HG03095 (cell line): ENCODE measurements at regions not wholly inside any gene's neighbourhood (a gene's known extent, or its start where the extent isn't known, plus 50 kb on each side); places are given as distances from the start of the nearest gene placed in this dataset.

Experiments used
- ATAC-seq: cut with Tn5 transposase; IDR thresholded peaks from one replicate; pipeline ENCODE4 v1.9.1; 2021; ENCODE audit warnings: moderate library complexity; ENCODE audit not compliant: unreplicated experiment

DNA sequence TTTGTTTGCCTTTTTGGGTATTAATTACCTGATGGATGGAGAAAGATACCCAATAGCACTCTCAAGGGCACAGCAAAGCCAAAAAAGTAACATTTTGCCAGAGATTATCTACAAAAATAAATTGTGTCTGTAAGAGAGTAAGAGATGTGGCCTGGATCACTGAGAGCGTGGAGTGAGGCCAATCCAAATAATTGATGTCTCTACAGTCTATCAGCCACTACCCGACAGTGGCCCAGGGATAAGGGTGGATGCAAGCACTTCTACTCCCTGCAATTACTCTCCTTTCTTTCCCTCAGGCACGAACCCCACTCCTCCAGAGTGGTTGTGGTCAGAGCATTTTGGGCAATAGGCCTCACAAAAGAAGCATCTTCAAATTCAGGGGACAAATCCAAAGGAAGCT, 92.3 kb upstream of the ZC3H12C start:
- no peak for ATAC-seq

GRCh38 chr11:110003426-110003825, 89.8 kb upstream of the ZC3H12C start:
- no peak for ATAC-seq

DNA sequence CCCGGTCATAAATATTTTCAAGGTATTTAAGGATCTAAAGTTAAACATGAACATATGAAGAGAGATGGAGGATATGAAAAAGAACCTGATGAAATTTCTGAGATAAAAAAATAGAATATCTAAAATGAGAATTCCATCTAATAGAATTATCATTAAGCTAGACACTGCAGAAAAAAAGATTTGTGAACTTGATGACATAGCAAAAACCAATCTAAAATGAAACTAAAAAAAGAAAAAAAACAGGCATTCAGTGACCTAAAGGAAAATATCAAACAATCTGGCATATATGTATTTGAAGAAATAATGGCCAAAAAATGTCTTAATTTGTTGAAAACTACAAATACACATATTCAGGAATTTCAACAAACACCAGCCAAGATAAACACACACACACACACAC, 81.6 kb upstream of the ZC3H12C start:
- ATAC-seq, result no peak

- no peak for ATAC-seq
Observed at GRCh38 chr11:110015695-110016094, 77.5 kb upstream of the ZC3H12C start.

- ATAC-seq, result no peak
Observed at GRCh38 chr11:110019675-110020074, 73.5 kb upstream of the ZC3H12C start.

DNA sequence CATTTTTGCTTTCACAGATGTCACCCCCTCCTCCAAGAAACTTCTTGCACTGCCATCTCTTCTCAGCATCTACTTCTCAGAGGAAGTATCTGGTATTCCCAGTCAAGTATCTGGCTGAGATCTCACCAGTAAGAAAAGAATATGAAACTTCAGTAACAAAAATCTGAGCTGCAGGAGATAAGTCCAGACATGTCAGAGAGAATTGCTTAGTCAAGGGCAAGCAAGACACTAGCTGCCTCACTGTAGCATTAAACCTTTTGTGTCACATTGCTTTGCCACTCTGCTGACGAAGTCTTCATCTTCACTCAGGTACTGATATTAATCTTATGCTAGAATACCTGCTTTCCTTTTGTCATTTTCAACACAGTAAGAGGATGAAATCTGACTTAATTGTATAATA, 70.6 kb upstream of the ZC3H12C start:
- no peak for ATAC-seq

- ATAC-seq, result no peak
Observed at GRCh38 chr11:110023711-110024110, 69.5 kb upstream of the ZC3H12C start.

GRCh38 chr11:110026858-110027626, 66.2 kb upstream of the ZC3H12C start:
- ATAC-seq, result peak; percentile 92

GRCh38 chr11:110027627-110028371, 65.4 kb upstream of the ZC3H12C start:
- peak; percentile 35 for ATAC-seq

- no peak for ATAC-seq
Observed at GRCh38 chr11:110028921-110029320, 64.3 kb upstream of the ZC3H12C start.

DNA sequence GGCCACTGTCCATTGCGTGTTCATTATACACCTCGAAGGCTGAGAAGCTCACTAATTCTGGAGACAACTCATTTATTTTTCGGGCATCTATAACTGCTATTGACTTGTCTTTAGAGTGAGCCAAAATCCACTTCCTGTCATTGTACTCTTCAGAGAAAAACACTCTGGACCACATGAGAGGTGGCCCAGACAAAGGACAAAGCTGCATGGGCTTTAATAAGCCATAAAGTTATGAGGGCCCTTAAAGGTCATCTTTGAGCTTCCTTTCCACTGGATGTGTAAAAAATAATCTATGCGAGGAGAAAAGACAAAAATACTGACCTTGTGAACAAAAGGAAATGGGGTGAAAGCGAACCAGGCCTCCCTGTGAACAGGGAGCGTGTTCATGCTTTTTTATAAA, 63.5 kb upstream of the ZC3H12C start:
- ATAC-seq, result no peak

- no peak for ATAC-seq
Observed at GRCh38 chr11:110031171-110031570, 62.0 kb upstream of the ZC3H12C start.

DNA sequence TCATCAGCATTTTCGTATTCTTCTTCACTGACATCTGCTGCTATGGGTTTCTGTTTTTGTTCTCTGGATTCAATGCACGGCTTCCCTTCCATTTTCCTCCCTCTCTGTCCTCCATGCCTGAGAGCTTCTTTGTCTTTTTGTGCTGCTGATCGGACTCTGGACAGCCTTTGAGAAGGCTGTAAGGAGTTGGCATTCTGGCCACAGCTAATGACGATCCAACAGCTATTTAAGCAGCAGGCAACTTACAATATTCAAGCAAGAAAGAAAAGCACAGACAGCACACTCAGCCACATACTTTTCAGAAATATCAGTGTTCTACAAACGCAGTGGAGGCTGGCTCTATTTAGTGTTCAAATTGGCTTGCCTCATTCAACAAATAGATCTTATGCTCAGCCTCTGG, 60.9 kb upstream of the ZC3H12C start:
- ATAC-seq, result no peak

- no peak for ATAC-seq
Observed at GRCh38 chr11:110032957-110033570, 60.1 kb upstream of the ZC3H12C start.

DNA sequence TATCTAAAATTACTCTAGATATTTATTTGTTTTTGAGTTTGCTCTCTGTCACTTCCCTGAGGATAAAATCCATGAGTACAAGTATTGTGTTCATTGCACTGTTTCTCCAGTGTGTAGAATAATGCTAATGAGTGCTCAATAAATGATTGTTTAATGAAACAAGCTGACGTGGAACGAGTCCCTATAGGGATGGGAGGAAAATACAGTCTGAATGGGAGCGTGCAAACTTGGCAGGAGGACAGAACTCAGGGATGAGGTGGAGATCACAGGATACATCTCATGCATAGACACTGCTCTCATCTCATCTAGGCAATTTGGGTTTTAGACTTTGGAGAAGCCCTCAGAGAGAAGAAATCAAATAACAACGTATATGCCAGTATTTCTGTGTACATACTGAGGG, 58.4 kb upstream of the ZC3H12C start:
- no peak for ATAC-seq

DNA sequence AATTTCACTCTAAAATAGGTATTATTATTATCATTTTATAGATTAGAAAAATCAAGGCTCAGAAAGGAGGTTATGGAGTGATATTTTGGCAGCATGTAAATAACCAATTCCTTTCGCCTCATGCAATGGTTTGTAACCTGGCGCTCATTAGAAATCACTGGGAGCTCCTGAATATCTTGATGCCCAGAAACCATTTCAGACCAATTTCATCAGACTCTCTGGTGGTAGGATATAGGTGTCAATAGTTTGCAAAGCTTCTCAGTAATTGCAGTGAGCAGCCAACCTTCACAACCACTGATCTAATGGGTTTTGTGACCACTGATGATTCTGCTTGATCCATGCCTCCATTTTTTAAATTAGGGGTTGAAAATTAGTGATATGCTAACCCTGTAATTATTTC, 57.8 kb upstream of the ZC3H12C start:
- ATAC-seq, result no peak

GRCh38 chr11:110038201-110038600, 55.0 kb upstream of the ZC3H12C start:
- no peak for ATAC-seq
